IMR-90 (cell line): ENCODE measurements at regions not wholly inside any gene's neighbourhood (a gene's known extent, or its start where the extent isn't known, plus 50 kb on each side); places are given as distances from the start of the nearest gene placed in this dataset.

Experiments
- ATAC-seq: fragments of 200-7000 bp; cut with Tn5 transposase; 2 replicates; pipeline ENCODE4 v1.9.1; 2020; ENCODE audit warnings: low read depth, mild to moderate bottlenecking, moderate library complexity
- BruUV-seq: library from RNA; stranded (reverse); fragments of 400-500 nt; replicated peaks from 2 replicates; lab custom pipeline; 2021; lab: Mats Ljungman, UMichigan
- CTCF ChIA-PET: fragments of 300-600 bp; formaldehyde crosslinking; extraction: SDS; loops from one replicate; lab custom pipeline; 2021; ENCODE audit warnings: antibody characterized with exemption; lab: Yijun Ruan, JAX
- POLR2A ChIA-PET: fragments of 300-600 bp; sonication (Branson Sonifier 250); formaldehyde crosslinking; loops from one replicate; lab custom pipeline; 2022; ENCODE audit warnings: antibody characterized with exemption; ENCODE audit not compliant: unreplicated experiment; lab: Charles Lee
- DNase-seq: peaks from one replicate; pipeline ENCODE4 v3.0.0; 2013
- H2AFZ ChIP-seq: replicated peaks from 2 replicates; pipeline ENCODE3; 2013; ENCODE audit warnings: low read length, mild to moderate bottlenecking; ENCODE audit not compliant: poor library complexity
- H2AK5ac ChIP-seq: 2 replicates; pipeline ENCODE4 v1.6.1; 2013; ENCODE audit warnings: low read depth, low read length, inconsistent platforms
- H2AK9ac ChIP-seq: replicated peaks from 2 replicates; pipeline ENCODE3; 2013; ENCODE audit warnings: mild to moderate bottlenecking, low read depth, low read length, moderate library complexity; ENCODE audit not compliant: poor library complexity
- H2BK120ac ChIP-seq: 2 replicates; pipeline ENCODE4 v1.6.1; 2013; ENCODE audit warnings: low read depth, low read length, inconsistent platforms
- H2BK15ac ChIP-seq: 3 replicates; pipeline ENCODE4 v1.6.1; 2013; ENCODE audit warnings: low read depth, low read length, inconsistent platforms
- H2BK20ac ChIP-seq: 2 replicates; pipeline ENCODE4 v1.6.1; 2013; ENCODE audit warnings: low read depth, mild to moderate bottlenecking, inconsistent platforms, low read length, moderate library complexity
- H2BK5ac ChIP-seq: 2 replicates; pipeline ENCODE4 v1.6.1; 2013; ENCODE audit warnings: mild to moderate bottlenecking, low read depth, low read length, inconsistent platforms; ENCODE audit not compliant: poor library complexity, severe bottlenecking
- H3K14ac ChIP-seq: replicated peaks from 2 replicates; pipeline ENCODE4 v1.6.1; 2013; ENCODE audit warnings: low read depth, low read length, inconsistent platforms
- H3K18ac ChIP-seq: 2 replicates; pipeline ENCODE4 v1.6.1; 2013; ENCODE audit warnings: low read depth, low read length, control low read depth
- H3K23ac ChIP-seq: 2 replicates; pipeline ENCODE4 v1.6.1; 2013; ENCODE audit warnings: low read depth, low read length, inconsistent platforms
- H3K27ac ChIP-seq: 2 replicates; pipeline ENCODE4 v1.5.1; 2013; ENCODE audit warnings: mild to moderate bottlenecking, control low read depth, low read length; ENCODE audit not compliant: insufficient read depth
- H3K27me3 ChIP-seq: 2 replicates; pipeline ENCODE4 v1.6.1; 2013; ENCODE audit warnings: low read length; ENCODE audit not compliant: control insufficient read depth, insufficient read depth
- H3K36me3 ChIP-seq: 2 replicates; pipeline ENCODE4 v1.6.1; 2013; ENCODE audit warnings: low read length, mixed read lengths; ENCODE audit not compliant: control insufficient read depth, insufficient read depth
- H3K4ac ChIP-seq: 2 replicates; pipeline ENCODE4 v1.6.1; 2013; ENCODE audit warnings: low read depth, low read length, inconsistent platforms
- H3K4me1 ChIP-seq: 2 replicates; pipeline ENCODE4 v1.6.1; 2013; ENCODE audit warnings: low read length, mixed read lengths; ENCODE audit not compliant: control insufficient read depth, insufficient read depth
- H3K4me2 ChIP-seq: 2 replicates; pipeline ENCODE4 v1.6.1; 2013; ENCODE audit warnings: low read depth, mild to moderate bottlenecking, control low read depth, low read length, moderate library complexity
- H3K4me3 ChIP-seq: 2 replicates; pipeline ENCODE4 v1.5.1; 2013; ENCODE audit warnings: low read depth, mild to moderate bottlenecking, control low read depth, low read length, moderate library complexity; ENCODE audit not compliant: insufficient read depth
- H3K56ac ChIP-seq: 2 replicates; pipeline ENCODE4 v1.6.1; 2013; ENCODE audit warnings: low read length, inconsistent platforms; ENCODE audit not compliant: insufficient read depth; ENCODE audit errors: extremely low read depth
- H3K79me1 ChIP-seq, 2 experiments: 2 replicates each; pipeline ENCODE4 v1.6.1; 2013; ENCODE audit warnings: low read length in 2 of 2, inconsistent platforms in 1 of 2, low read depth in 1 of 2
- H3K9ac ChIP-seq: 2 replicates; pipeline ENCODE4 v1.6.1; 2013; ENCODE audit warnings: low read depth, low read length, control low read depth
- H3K9me1 ChIP-seq: 2 replicates; pipeline ENCODE4 v1.6.1; 2013; ENCODE audit warnings: low read length, inconsistent platforms; ENCODE audit not compliant: insufficient read depth
- H3K9me3 ChIP-seq: 2 replicates; pipeline ENCODE4 v1.6.1; 2013; ENCODE audit warnings: low read length; ENCODE audit not compliant: control insufficient read depth, insufficient read depth
- H4K20me1 ChIP-seq: 2 replicates; pipeline ENCODE4 v1.6.1; 2013; ENCODE audit warnings: low read length, inconsistent platforms; ENCODE audit not compliant: insufficient read depth
- H4K5ac ChIP-seq: 2 replicates; pipeline ENCODE4 v1.6.1; 2013; ENCODE audit warnings: mild to moderate bottlenecking, low read depth, low read length, control low read depth
- H4K8ac ChIP-seq, 2 experiments: 2 replicates each; pipeline ENCODE4 v1.6.1; 2013; ENCODE audit warnings: low read depth in 2 of 2, low read length in 2 of 2, control low read depth in 1 of 2, inconsistent platforms in 1 of 2
- H4K91ac ChIP-seq: 2 replicates; pipeline ENCODE4 v1.6.1; 2013; ENCODE audit warnings: low read depth, low read length, inconsistent platforms; ENCODE audit not compliant: insufficient read depth
- BHLHE40 ChIP-seq: fragments of 150-350 bp; IDR thresholded peaks from 2 replicates; pipeline ENCODE4 v1.6.1; 2016; ENCODE audit warnings: mild to moderate bottlenecking, low read depth, low read length
- CEBPB ChIP-seq: IDR thresholded peaks from 2 replicates; pipeline ENCODE4 v1.6.1; 2012; ENCODE audit warnings: low read depth, low read length, improper control_type of control experiment
- CHD1 ChIP-seq: IDR thresholded peaks from 2 replicates; pipeline ENCODE4 v1.6.1; 2012; ENCODE audit warnings: low read depth, low read length, improper control_type of control experiment
- WGBS, 2 experiments: methylation state at CpG; one replicate each; pipeline versions ENCODE4 v1.1.5 to v1.1.7; 2013; ENCODE audit warnings: missing lambda C conversion rate in 2 of 2; ENCODE audit not compliant: insufficient read length in 1 of 2; ENCODE audit errors: extremely low coverage in 2 of 2; 5-methylcytosine and 5-hydroxymethylcytosine counted together
- dilution Hi-C: fragments of 300-500 bp; cut with HindIII; formaldehyde crosslinking; loops from one replicate; pipeline ENCODE4 v1.14.3; 2018; ENCODE audit warnings: low sequenced_read_pairs; ENCODE audit not compliant: unreplicated experiment
- in situ Hi-C: fragments of 300-500 bp; cut with MboI; formaldehyde crosslinking; loops from 3 replicates; pipeline ENCODE4 v1.14.3; 2019; ENCODE audit warnings: low sequenced_read_pairs, inconsistent platforms, mixed read lengths
- intact Hi-C: fragments of 100-400 bp; cut with micrococcal nuclease; formaldehyde crosslinking; loops from 2 replicates; pipeline ENCODE4 v1.10.0; 2022

GRCh38 chr3:59133311-59133710, 83.5 kb upstream of the CFAP20DC start:
- peak overlapping the region; percentile 94; the same call in 1 of the 2 replicates for H2BK120ac ChIP-seq
- H3K4me2 ChIP-seq = peak overlapping the region; percentile 72
- intact Hi-C loops (no loop called here), dilution Hi-C loops (no loop called here), in situ Hi-C loops (no loop called here)
- H2AK9ac ChIP-seq = no peak overlapping the region
- no TSS peak for BruUV-seq
- POLR2A ChIA-PET = no interaction called here
- no peak overlapping the region for H3K4me3 ChIP-seq
- no peak overlapping the region for H2AFZ ChIP-seq
- H3K4ac ChIP-seq = peak overlapping the region; percentile 19; the same call in 1 of the 2 replicates
- no peak overlapping the region for H3K23ac ChIP-seq
- H3K4me1 ChIP-seq = peaks cover 10% of the 10 kb centered on the region
- no peaks in the 10 kb centered on the region for H3K27me3 ChIP-seq
- peak overlapping the region; percentile 94 for H2BK5ac ChIP-seq
- no peak overlapping the region for H3K56ac ChIP-seq
- peak overlapping the region; percentile 92; the same call in 1 of the 2 replicates for H3K18ac ChIP-seq
- 0 out of 2 replicates have a peak overlapping the region, but pooled peaks have one; percentile 39 for H2BK20ac ChIP-seq
- CTCF ChIA-PET = no interaction called here
- peak; percentile 74 for ATAC-seq
- no CpG with 5 or more reads among the region's 4 CpGs for WGBS, 2 experiments
- no peaks in the 10 kb centered on the region for H3K9me1 ChIP-seq
- H2BK15ac ChIP-seq = no peak overlapping the region
- no peak overlapping the region for H4K91ac ChIP-seq
- no peaks in the 10 kb centered on the region for H3K79me1 ChIP-seq
- no peak overlapping the region for H3K14ac ChIP-seq
- peak overlapping the region in 1 of 2 experiments; percentile 28; a peak in 1 of 4 replicates for H4K8ac ChIP-seq
- H4K5ac ChIP-seq = peak overlapping the region; percentile 49; the same call in 1 of the 2 replicates
- no peak overlapping the region for H2AK5ac ChIP-seq
- no peaks in the 10 kb centered on the region for H3K9me3 ChIP-seq
- peak; percentile 81 for DNase-seq
- TF ChIP-seq CHD1 = no peak
- peak; percentile 95 for TF ChIP-seq CEBPB
- no peak for TF ChIP-seq BHLHE40
- H3K9ac ChIP-seq = no peak overlapping the region
- H4K20me1 ChIP-seq = no peaks in the 10 kb centered on the region
- peak overlapping the region; percentile 69; the same call in 1 of the 2 replicates for H3K27ac ChIP-seq
- H3K36me3 ChIP-seq = no peaks in the 10 kb centered on the region
